OCI-LY1 (cell line): ENCODE measurements at regions not wholly inside any gene's neighbourhood (a gene's known extent, or its start where the extent isn't known, plus 50 kb on each side); places are given as distances from the start of the nearest gene placed in this dataset.

Source experiments
- EZH2 ChIP-seq: fragments of 200-600 bp; sonication (generic), shearing (Covaris generic); IDR thresholded peaks from 2 replicates; pipeline ENCODE4 v1.8.0; 2017; ENCODE audit warnings: borderline replicate concordance, mixed run types, mild to moderate bottlenecking, antibody characterized with exemption, low read length, moderate library complexity, mixed read lengths
- TF ChIP-seq, protein P1 (sequence below): fragments of 200-600 bp; sonication (generic), shearing (Covaris generic); IDR thresholded peaks from 2 replicates; pipeline ENCODE4 v1.5.1; 2017; ENCODE audit warnings: mild to moderate bottlenecking, antibody characterized with exemption, low read length, moderate library complexity, mixed read lengths

- TF ChIP-seq, protein P1, sequence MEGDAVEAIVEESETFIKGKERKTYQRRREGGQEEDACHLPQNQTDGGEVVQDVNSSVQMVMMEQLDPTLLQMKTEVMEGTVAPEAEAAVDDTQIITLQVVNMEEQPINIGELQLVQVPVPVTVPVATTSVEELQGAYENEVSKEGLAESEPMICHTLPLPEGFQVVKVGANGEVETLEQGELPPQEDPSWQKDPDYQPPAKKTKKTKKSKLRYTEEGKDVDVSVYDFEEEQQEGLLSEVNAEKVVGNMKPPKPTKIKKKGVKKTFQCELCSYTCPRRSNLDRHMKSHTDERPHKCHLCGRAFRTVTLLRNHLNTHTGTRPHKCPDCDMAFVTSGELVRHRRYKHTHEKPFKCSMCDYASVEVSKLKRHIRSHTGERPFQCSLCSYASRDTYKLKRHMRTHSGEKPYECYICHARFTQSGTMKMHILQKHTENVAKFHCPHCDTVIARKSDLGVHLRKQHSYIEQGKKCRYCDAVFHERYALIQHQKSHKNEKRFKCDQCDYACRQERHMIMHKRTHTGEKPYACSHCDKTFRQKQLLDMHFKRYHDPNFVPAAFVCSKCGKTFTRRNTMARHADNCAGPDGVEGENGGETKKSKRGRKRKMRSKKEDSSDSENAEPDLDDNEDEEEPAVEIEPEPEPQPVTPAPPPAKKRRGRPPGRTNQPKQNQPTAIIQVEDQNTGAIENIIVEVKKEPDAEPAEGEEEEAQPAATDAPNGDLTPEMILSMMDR: no peak
- no peak for TF ChIP-seq EZH2
These were observed 1012.3 kb downstream of the ZPLD1 start for GRCh38 chr3:103446953-103447629.
